Erythroblast (primary cell): ENCODE measurements at regions not wholly inside any gene's neighbourhood (a gene's known extent, or its start where the extent isn't known, plus 50 kb on each side); places are given as distances from the start of the nearest gene placed in this dataset.

Source experiments
- DNase-seq, 2 experiments: peaks; one replicate each; lab custom pipeline; 2025; lab: John Stamatoyannopoulos, UW
- GATA1 ChIP-seq: IDR thresholded peaks from 2 replicates; pipeline ENCODE4 v1.6.1; 2011; ENCODE audit warnings: low read depth, mild to moderate bottlenecking, control low read depth, low read length, moderate library complexity
- POLR2A ChIP-seq: IDR thresholded peaks from 2 replicates; pipeline ENCODE4 v1.6.1; 2011; ENCODE audit warnings: mild to moderate bottlenecking, low read length

DNA sequence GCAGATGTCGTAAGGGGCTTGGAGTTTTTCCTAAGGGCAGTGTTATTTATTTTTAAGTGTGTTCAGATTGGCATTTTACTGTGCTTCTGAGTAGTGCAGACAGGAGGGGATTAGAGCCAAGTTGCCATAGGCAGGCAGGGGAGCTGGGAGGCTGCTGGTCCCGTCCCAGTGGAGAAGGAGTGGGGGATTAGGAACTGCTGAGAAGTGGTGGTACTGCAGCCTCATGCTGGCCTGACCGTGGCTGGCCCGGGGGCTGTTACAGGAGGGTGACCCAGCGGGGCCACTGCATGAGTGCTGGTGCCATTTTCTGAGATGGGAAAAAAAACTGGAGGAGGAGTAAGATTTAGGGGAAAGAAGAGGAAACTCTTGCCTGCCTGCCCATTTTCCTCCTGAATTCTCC lies 52.3 kb upstream of the DLK1 start:
- TF ChIP-seq GATA1 (no peak), POLR2A (no peak)
- no peak for DNase-seq

DNA sequence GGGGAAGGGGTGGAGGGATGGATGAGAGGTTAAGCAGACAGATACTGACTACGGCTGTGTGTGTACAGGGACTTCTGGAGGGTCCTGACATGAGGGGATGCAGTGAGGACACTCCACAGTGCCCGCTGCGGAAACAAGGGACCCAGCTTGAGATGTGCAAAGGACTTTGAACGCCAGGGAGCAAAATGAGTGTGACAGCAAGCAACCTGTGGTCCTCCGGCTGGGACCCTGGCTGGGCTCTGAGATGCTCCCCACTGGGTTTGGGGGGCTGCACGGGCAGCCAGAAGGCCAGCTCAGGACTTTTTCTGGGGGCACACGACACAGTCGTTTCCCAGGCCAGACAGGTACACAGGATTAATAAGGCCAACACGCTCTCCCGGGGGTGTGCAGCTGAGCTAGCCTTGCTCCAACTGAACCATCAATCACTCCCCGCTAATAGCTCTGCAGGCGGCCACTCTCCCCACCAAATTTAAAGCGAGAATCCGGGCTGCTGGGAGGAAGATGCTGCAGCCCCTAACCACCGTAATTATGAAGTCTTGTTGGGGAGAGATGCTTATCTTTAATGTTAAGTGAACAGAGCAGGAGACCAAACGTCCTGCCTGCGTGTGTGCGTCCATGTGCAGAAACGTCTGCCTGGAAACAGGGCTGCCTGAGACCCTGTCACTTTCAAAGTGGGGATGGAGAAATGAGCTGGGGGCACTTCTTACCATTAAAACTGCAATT lies 51.6 kb upstream of the DLK1 start:
- TF ChIP-seq GATA1: no peak
- no peak for TF ChIP-seq POLR2A

DNA sequence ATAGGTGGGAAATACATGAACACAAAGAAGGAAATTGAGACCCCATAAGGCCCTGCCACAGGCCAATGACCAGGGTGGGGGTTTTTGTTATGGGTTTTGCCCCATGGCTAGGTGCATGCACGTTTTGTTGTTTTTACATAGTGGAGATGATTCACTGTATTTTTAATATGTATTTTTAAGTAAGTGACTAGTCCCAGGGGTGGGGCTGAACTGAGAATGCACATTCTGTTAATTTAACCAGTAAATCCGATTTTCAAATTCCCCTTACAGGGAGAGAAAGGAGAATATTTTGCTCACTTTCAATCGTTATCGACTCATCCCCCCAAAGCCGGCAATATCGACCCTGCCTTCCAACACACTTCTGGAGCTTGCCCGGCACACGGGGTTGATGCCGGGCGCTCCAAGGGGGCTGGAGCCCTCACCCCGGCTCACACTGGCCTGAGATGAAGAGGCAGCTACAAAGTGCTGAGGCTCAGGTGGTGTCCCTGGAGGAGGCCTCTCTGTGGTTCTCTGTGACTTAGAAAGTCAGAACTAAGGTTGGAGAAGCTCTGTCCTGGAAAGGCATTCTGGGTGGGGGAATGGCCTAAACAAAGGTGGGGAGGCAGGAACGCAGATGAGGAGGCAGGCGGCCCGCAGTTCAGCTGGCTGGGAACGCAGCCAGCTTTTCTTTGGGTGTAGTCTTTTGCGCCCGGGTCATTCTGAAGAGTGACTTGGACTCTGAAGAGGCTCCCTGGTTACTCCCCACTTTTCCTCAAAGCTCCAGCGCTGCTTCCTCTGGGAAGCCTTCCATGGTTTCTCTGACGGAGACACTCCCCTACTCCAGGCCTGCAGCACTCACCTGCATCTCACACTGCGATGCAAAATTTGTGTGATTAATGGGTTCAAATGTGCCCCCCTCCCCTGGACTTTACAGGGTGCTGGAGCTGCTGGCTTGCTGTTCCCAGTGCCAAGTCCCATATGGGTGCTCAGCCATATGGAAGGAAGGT lies 50.7 kb upstream of the DLK1 start:
- TF ChIP-seq GATA1: no peak
- TF ChIP-seq POLR2A: no peak
- peak; percentile 95 to 96 for DNase-seq

More for the DNA sequence above, 51.6 kb upstream of the DLK1 start:
- DNase-seq: no peak
